ENCODE measurements at regions not wholly inside any gene's neighbourhood (a gene's known extent, or its start where the extent isn't known, plus 50 kb on each side); places are given as distances from the start of the nearest gene placed in this dataset.

GRCh38 chr16:85998868-85999729 is 100.1 kb downstream of the IRF8 start (continued):
- TF ChIP-seq SMAD1 (IDR thresholded peaks at IDR 0.05; ENCODE audit: low read depth, partially characterized antibody), result no peak
- TF ChIP-seq, protein P1, sequence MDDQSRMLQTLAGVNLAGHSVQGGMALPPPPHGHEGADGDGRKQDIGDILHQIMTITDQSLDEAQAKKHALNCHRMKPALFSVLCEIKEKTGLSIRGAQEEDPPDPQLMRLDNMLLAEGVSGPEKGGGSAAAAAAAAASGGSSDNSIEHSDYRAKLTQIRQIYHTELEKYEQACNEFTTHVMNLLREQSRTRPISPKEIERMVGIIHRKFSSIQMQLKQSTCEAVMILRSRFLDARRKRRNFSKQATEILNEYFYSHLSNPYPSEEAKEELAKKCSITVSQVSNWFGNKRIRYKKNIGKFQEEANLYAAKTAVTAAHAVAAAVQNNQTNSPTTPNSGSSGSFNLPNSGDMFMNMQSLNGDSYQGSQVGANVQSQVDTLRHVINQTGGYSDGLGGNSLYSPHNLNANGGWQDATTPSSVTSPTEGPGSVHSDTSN (IDR thresholded peaks at IDR 0.05; ENCODE audit: insufficient replicate concordance, low read depth, low read length), result no peak

DNA sequence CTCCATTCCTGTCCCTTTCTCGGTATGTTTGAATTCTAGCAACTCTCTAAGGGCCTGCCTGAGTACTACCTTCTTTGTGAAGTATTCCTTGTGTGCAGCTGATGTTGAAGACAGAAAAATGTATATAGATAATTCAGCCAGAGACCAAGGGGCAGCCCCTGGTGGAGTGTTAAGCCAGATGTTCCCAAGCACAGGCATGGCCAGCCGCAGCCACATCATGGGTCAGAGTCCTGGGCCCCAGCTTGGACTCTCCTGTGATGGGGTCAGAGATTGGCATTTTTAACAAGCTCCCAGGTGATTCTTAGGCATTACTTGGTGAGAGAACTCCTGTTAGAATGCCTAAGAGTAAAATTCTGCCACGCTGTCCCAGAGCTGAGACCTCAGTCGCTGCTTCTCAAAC is 100.8 kb downstream of the IRF8 start:
- intact Hi-C loops (cut with micrococcal nuclease; ENCODE audit: unreplicated experiment) (no loop called here), in situ Hi-C loops (cut with MboI) (loop anchor here (10.0 kb wide), 1 partner anchor 445 kb away; no protein-coding TSS in a partner anchor)
- Histone ChIP-seq H2AFZ (ENCODE audit: control insufficient read depth, low read depth, low read length) (no peak overlapping the region), H3K27ac (ENCODE audit: control insufficient read depth, insufficient read depth) (no peak overlapping the region), H3K36me3 (ENCODE audit: control insufficient read depth in 2 of 2, insufficient read depth in 2 of 2, low read length in 1 of 2) (no peaks in the 10 kb centered on the region), H3K4me3 (no peak overlapping the region), H3K4me1 (ENCODE audit: control insufficient read depth, insufficient read depth, low read length) (peaks cover 69% of the 10 kb centered on the region), H3K79me2 (ENCODE audit: control insufficient read depth, insufficient read depth, low read length) (peaks cover 1% of the 10 kb centered on the region), H3K4me2 (ENCODE audit: control insufficient read depth, insufficient read depth) (no peak overlapping the region), H3K9me3 (replicated peaks; ENCODE audit: control insufficient read depth, insufficient read depth, low read length) (peaks cover 5% of the 10 kb centered on the region; the same call in 2 of the 3 replicates), H3K27me3 (replicated peaks in 1 of 2; ENCODE audit: control insufficient read depth in 2 of 2, insufficient read depth in 2 of 2, low read length in 1 of 2) (no peaks in the 10 kb centered on the region), H4K20me1 (ENCODE audit: control insufficient read depth, insufficient read depth) (no peaks in the 10 kb centered on the region), H3K9ac (ENCODE audit: control insufficient read depth, insufficient read depth, low read length) (no peak overlapping the region)
- no peak for FAIRE-seq
- 99% methylated on average over 4 of the region's 4 CpGs for WGBS (ENCODE audit: insufficient coverage, insufficient replicate concordance, low lambda C conversion rate, missing lambda C conversion rate)
- CTCF ChIA-PET, result interaction anchor here (4.2 kb wide), 1 partner anchor 11 kb away, joined by 42 read pairs; no protein-coding TSS in a partner anchor
- no TSS peak for BruUV-seq (replicated peaks)
- ATAC-seq, result no peak
- RAD21 ChIA-PET (ENCODE audit: unreplicated experiment), result interaction anchor here (1.3 to 4.8 kb wide), 6 partner anchors 9 to 181 kb away, joined by 3 to 36 read pairs (median 5); no protein-coding TSS in a partner anchor
- POLR2A ChIA-PET, result interaction anchor here (0.9 to 7.7 kb wide), 5 partner anchors 9 to 97 kb away, joined by 3 to 58 read pairs (median 4); no protein-coding TSS in a partner anchor
- SMC1A ChIA-PET (ENCODE audit: uncharacterized antibody, unreplicated experiment), result interaction anchor here (0.5 to 18.6 kb wide), 5 partner anchors 11 to 178 kb away, joined by 3 to 338 read pairs (median 72); partner anchors contain the start of gene IRF8
- no peak for DNase-seq (ENCODE audit: low read depth, low spot score)
- TF ChIP-seq MYB (IDR thresholded peaks at IDR 0.05; ENCODE audit: borderline replicate concordance, low read depth, low read length), result no peak
- TF ChIP-seq ETV6 (conservative IDR thresholded peaks at IDR 0.05 in 1 of 2, IDR thresholded peaks at IDR 0.05 in 1 of 2; ENCODE audit: borderline replicate concordance in 1 of 2, low read depth in 1 of 2), result 0 out of 4 replicates have a peak, but pooled peaks of 1 of the 2 experiments have one; percentile 2

Data from GM12878 (cell line).